HT1080 (cell line): ENCODE measurements at regions not wholly inside any gene's neighbourhood (a gene's known extent, or its start where the extent isn't known, plus 50 kb on each side); places are given as distances from the start of the nearest gene placed in this dataset.
A peak's percentile ranks its signal among the peaks of the same experiment; 100 is the strongest.

Source experiments
- DNase-seq: peaks from one replicate; pipeline ENCODE4 v3.0.0-alpha.2; 2015; ENCODE audit warnings: low read depth

GRCh38 chr4:134024251-134024650 is 177.3 kb downstream of the PABPC4L start:
- peak; percentile 31 for DNase-seq

GRCh38 chr4:134019657-134020056 is 181.9 kb downstream of the PABPC4L start:
- DNase-seq: no peak

- DNase-seq: no peak
Measured at GRCh38 chr4:134018846-134019245, 182.7 kb downstream of the PABPC4L start.

GRCh38 chr4:134001057-134001456 is 200.5 kb downstream of the PABPC4L start:
- no peak for DNase-seq

- no peak for DNase-seq
Measured at GRCh38 chr4:133997436-133997835, 204.2 kb downstream of the PABPC4L start.

- DNase-seq: no peak
Measured at GRCh38 chr4:133996431-133997121, 205.0 kb downstream of the PABPC4L start.

GRCh38 chr4:133995243-133995960 is 206.2 kb downstream of the PABPC4L start:
- no peak for DNase-seq

GRCh38 chr4:133982533-133983224 is 218.9 kb downstream of the PABPC4L start:
- no peak for DNase-seq

- no peak for DNase-seq
Measured at GRCh38 chr4:133981327-133981726, 220.3 kb downstream of the PABPC4L start.

GRCh38 chr4:133972586-133972985 is 229.0 kb downstream of the PABPC4L start:
- DNase-seq: no peak

- DNase-seq: peak; percentile 48
Measured at GRCh38 chr4:133969202-133969848, 232.3 kb downstream of the PABPC4L start.

GRCh38 chr4:133968174-133968573 is 233.4 kb downstream of the PABPC4L start:
- no peak for DNase-seq

GRCh38 chr4:133960975-133961374 is 240.6 kb downstream of the PABPC4L start:
- DNase-seq: no peak

GRCh38 chr4:133943081-133943480 is 258.5 kb downstream of the PABPC4L start:
- no peak for DNase-seq

- DNase-seq: no peak
Measured at GRCh38 chr4:133938061-133938460, 263.5 kb downstream of the PABPC4L start.

- no peak for DNase-seq
Measured at GRCh38 chr4:133929531-133930239, 271.9 kb downstream of the PABPC4L start.

- peak; percentile 11 for DNase-seq
Measured at GRCh38 chr4:133921280-133922195, 280.1 kb downstream of the PABPC4L start.

- DNase-seq: peak; percentile 1
Measured at GRCh38 chr4:133920236-133920635, 281.4 kb downstream of the PABPC4L start.

GRCh38 chr4:133910165-133910564 is 291.4 kb downstream of the PABPC4L start:
- no peak for DNase-seq

- DNase-seq: no peak
Measured at GRCh38 chr4:133903029-133903428, 298.6 kb downstream of the PABPC4L start.
